HG03064 (cell line): ENCODE measurements at regions not wholly inside any gene's neighbourhood (a gene's known extent, or its start where the extent isn't known, plus 50 kb on each side); places are given as distances from the start of the nearest gene placed in this dataset.
A peak's percentile ranks its signal among the peaks of the same experiment; 100 is the strongest.

Experiments
- ATAC-seq: cut with Tn5 transposase; IDR thresholded peaks from one replicate; pipeline ENCODE4 v1.9.1; 2021; ENCODE audit warnings: low read depth; ENCODE audit not compliant: unreplicated experiment

DNA sequence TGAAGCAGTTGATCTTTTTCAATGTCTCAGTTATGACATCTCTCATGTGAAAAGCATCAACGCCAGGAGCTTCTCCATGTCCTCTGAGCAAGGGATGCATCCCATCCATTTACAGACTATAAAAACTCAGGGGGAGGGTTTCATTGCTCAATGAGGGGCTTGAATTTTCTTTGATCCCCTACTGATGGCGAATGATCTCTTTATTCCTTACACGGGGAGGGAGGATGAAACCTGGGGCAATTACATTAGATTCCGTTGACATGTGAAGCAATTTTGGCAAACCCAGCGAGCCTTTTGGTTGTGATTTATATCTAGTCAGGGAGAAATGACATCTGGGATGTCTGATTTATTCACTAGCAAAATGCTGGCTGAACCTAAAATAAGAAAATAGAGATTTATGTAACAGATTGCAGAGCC, 268.9 kb downstream of the HIVEP2 start:
- no peak for ATAC-seq

GRCh38 chr6:142676647-142677192, 268.3 kb downstream of the HIVEP2 start:
- ATAC-seq, result no peak

- ATAC-seq, result no peak
Measured at GRCh38 chr6:142679907-142680700, 264.9 kb downstream of the HIVEP2 start.

DNA sequence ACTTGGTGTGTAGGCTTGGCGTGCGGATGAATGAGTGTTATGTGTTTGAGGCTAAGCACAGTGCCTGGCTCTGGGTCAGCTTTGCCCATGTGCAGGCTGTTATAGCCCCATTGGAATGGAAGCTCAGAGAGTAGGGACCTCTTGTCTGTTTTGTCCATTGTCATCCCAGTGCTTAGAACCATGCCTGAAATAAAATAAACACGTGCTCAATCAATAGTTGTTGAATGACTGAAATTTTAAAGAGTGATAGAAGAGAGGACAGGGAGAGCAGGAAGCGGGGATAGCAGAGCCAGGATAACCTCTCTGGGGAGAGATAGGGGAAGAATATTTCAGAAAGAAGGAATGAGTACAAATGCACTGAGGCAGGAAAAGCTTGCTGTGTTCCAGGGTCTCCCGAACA, 263.9 kb downstream of the HIVEP2 start:
- ATAC-seq, result no peak

GRCh38 chr6:142682985-142683384, 262.0 kb downstream of the HIVEP2 start:
- ATAC-seq, result no peak

DNA sequence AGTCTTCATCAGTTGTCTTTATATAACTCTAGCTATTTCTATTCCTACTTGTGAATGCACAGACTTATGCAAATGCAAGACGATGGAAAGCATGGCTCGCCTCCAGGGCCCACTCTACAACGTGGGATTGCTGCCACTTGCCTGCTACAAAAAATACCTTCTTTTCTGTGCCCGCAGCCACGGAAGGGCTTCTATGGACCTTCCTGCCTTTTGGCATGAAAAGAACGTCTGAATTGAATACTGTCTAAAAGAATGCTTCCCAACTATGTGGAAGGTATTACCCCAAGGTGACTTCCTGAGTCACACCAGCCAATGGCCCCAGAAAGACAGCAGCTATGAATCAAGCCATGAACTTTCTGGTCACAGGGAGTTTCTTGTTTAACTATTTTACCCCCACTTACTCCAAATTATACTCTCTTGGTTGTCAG, 261.2 kb downstream of the HIVEP2 start:
- no peak for ATAC-seq

- ATAC-seq, result no peak
Measured at GRCh38 chr6:142684371-142684770, 260.6 kb downstream of the HIVEP2 start.

- ATAC-seq, result no peak
Measured at GRCh38 chr6:142685852-142686506, 259.0 kb downstream of the HIVEP2 start.

DNA sequence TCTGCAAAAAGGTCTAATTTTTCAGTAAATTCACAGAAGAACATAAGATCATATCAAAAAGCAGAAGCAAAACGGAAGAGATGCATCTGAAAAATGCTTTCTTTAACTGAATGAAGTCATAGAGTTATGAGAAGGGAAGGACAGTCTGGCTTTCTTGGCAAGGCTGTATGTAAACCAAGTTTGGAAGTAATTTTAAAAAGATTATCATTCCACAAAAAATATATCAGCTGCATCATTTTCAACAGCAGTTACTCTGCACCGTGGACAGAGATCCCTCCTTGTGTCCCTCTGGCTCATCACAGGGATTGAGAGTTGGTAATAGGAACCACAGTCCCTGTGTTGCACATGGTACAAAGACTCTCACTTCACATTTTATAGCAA, 258.5 kb downstream of the HIVEP2 start:
- no peak for ATAC-seq

GRCh38 chr6:142692942-142693341, 252.0 kb downstream of the HIVEP2 start:
- peak; percentile 69 for ATAC-seq

DNA sequence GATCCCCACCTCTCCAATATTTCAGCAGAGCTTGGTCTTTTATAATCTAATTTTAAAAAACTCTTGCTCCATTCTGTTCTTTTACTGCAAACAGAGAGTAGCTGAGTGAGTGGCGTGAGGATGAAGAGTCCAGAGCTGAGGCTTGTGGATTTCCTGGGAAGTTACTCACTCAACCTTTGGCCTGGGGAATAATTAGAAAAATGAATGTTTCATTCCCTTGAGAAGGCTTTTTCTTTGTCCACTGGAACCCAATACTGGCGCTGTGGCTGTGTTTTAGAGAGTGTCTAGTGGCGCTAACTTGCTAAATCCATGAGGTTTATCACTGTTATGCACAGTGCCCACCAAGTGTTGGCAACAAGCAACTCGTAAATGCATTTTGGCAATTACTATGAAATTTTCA, 251.5 kb downstream of the HIVEP2 start:
- no peak for ATAC-seq

- no peak for ATAC-seq
Measured at GRCh38 chr6:142694054-142694453, 250.9 kb downstream of the HIVEP2 start.

DNA sequence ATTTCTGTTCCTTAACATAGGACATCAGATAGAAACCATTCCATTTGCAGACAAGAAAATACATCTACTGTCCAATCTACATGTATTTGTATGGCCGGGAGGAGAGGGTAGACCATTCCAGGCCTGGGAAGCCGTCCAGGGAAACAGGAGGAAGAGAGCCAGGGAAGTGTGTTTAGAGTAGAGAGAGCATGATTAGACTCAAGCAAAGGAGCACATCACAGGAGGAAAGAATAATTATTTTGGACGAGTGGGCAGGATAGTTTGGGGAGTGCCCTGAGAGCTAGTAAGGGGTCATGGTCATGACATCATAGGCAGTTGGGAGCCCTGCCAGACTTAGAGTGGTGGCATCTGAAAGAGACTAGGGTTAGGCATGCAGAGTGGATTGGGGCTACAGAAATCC, 250.0 kb downstream of the HIVEP2 start:
- ATAC-seq, result no peak

DNA sequence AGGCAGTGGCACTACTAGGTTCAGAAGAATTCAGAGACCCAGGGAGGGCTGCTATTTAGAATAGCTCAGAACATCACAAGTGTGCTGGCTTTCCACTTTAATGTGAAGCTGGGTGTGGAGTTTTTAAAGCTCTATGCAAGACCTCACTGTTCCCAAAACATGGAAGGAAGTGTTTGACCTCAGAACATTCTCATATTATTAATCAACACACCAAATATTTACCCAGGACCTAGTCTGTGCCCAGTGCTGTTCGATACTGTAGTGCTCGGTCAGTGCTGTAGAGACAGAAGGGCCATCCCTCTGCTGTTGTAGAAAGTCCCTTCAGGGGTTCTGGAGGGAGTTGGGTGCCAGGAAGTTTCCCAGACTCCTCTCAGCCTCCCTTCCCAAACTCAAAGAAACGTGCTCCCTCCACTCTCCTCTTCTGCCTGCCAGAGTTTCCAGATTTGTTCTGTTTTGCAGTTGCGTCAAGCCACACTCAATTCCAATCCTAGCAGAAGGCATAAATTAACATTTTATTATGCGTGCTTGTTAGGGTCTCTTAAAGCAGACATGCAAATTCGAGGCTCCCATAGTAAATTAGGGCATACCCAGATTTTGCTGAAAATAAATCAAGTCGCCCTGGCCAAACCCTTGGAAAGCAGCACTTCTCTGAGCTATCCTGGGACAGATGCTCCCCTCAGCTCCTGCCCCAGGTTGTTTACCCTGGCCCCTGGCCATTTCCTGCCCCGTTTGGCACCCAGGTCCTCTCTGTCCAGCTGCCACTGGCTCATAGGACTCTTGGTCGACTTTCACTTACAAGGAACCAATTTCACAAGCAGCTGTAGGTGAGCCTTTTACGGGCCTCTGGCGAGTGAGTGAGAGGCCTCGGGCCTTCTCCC, 248.6 kb downstream of the HIVEP2 start:
- ATAC-seq, result no peak

GRCh38 chr6:142697001-142697335, 248.0 kb downstream of the HIVEP2 start:
- no peak for ATAC-seq

DNA sequence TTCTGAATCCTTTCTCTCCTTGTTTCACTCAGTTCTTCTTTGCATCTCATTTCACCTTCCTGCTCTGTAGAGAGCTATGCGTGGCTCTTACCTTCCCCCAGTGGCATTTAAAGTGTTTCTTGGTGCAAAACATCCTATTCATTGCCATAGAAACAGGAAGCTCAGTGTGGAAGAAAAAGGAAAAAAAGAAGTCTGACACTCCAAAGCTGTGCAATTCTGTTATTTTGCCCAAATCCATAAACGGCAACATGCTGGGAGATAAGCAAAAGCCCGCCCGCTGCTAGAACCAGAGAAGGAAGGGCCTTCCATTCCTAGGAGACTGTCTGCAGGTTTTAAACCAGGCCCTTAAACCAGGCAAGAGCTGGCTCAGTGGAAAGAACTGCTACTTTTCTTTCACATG, 247.1 kb downstream of the HIVEP2 start:
- no peak for ATAC-seq

DNA sequence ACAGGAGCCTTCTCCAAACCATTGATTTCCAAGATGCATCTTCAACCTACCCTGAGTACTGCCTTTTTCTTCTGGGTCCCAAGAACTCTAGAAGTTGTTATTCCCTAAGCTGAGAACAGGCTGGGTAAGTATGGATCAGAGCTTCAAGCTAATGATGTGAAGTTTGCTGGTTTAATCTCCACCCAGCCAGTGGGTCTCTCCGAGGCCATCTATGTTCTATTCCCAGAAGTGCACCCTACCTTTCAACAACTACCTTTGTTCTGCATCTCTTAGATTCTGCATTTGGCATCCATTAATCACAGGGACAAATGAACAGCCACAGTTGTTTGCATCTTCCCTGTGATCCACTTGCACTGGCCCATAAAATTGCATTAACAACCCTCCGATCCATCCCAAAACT, 246.2 kb downstream of the HIVEP2 start:
- no peak for ATAC-seq

DNA sequence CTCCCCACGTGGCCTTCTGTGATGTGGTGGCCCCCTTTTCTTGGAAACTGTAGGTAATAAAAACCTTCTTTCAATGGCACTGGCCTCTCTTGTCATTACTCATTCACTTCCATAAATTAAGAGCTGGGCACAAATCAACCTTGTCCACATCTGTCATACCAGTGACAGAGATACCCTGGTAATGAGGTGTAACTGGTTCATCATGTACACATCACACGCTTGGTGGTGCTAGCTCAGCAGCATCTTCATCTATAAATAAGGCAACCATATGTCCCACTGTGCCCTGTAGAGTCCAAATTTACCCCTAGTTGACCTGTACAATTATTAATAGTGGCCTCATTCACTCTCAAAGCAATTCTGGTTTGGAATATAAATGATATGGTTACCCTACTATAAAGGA, 245.6 kb downstream of the HIVEP2 start:
- ATAC-seq, result no peak

- ATAC-seq, result no peak
Measured at GRCh38 chr6:142700032-142700431, 244.9 kb downstream of the HIVEP2 start.

DNA sequence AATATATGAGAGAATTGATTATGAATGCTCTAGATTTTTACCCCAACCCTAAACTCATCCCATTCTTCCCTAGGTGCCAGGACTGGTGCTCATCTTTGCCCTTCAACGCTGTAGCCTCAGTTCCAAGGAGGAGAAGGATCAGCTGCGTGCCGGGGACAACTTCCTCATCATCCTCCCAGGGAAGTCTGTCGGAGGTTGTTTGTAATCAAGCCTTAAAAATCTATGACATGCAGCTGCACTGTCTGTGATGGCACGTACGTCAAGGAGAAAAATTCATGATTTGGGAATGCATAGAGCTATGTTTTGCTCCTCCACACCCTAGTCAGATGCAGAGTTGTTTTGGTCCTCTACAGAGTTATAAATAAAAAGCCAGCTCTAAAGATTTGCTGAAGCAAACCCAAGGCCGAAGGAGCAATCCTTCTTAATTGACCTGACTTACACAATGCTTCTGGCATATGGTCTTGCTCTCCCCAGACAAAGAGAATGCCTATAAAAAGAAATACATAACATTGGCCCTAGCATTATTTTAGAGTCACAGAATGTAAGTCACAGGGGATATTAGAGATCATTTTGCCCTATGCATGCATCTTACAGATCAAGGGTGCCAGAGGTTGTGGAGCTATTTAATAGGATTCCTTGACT, 244.2 kb downstream of the HIVEP2 start:
- no peak for ATAC-seq
